AG08395 (cell line): ENCODE measurements at regions not wholly inside any gene's neighbourhood (a gene's known extent, or its start where the extent isn't known, plus 50 kb on each side); places are given as distances from the start of the nearest gene placed in this dataset.

Experiments
- DNase-seq: peaks from one replicate; pipeline ENCODE4 v3.0.0; 2012; ENCODE audit warnings: mixed read lengths, low spot score

DNA sequence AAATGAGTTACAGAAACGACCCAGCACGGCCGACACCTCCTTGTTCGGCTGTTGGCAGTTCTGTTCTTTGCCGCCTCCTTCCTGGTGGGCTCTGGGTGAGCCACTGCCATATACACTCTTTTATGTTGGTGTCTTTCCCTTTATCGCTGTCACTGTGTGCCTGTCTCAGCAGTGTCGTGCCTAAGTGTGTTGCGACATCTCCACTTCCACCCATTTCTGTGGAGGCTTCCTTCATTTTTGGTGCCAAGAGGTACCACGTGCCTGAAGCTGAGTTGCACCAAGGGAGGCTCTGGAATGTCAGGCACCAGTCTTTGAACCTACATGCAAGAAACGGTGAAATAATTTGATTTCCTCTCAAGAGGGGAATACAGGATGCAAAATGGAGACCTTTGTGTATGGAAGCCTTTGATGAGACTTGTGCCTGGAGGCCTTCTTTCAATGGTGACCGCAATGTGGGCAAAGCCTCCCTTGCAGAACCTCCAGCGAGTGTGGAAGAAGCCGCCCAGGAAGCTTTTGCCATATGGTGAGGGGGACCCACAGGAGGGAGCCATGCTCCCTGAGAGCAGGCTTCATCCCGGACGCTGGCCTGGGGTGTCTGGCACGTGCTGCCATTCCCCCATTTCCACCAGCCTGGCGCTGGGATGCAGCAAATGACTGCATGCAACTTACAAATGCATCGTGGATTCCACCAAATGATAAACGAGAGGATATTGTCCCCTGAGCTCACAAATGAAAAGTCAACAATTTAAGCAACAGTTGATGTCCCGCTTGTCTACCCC, 136.2 kb downstream of the TEX29 start:
- no peak for DNase-seq

DNA sequence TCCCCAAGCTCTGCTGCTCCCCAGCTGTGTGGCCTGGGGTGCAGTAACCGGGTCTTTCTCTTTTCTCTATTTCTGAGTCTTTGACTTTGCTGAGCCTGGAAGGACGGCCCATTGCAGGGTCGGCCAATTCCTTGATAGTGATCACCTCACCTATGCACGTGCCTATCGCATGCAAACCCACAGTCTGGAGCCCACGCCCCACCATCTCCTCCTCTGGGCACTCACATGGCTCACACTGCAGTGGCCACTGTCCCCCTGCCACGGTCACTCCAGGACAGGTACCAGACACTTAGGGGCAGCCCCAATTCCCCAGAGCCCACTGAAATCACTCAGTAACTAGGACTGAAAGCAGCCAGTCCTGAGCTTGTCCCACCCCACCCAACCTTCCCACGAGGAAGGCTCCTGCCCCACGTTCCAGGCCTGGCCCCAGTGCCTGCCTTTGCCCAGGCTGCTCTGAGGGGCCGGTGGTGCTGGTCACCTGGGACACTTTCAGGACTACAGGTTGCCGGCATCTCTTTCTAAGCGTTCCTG, 137.6 kb downstream of the TEX29 start:
- no peak for DNase-seq

DNA sequence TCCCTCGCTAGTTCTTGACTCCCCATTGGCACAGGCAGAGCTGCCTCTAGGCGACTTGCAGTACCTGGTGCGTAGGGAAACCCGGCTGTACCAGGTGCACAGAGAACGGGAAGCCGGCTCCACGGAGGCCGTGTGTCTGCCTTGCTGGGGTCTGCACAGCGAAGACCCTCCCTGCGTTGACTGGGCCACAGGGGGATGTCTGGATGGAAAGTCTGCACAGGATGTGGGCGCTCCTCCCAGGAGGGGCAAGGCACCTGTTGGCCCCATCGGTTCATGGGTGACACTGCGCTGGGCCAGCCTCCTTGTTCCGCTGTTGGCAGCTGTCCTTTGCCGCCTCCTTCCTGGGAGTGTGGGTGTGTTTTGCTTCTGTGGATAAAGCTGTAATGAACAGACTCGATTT, 138.3 kb downstream of the TEX29 start:
- DNase-seq, result no peak

DNA sequence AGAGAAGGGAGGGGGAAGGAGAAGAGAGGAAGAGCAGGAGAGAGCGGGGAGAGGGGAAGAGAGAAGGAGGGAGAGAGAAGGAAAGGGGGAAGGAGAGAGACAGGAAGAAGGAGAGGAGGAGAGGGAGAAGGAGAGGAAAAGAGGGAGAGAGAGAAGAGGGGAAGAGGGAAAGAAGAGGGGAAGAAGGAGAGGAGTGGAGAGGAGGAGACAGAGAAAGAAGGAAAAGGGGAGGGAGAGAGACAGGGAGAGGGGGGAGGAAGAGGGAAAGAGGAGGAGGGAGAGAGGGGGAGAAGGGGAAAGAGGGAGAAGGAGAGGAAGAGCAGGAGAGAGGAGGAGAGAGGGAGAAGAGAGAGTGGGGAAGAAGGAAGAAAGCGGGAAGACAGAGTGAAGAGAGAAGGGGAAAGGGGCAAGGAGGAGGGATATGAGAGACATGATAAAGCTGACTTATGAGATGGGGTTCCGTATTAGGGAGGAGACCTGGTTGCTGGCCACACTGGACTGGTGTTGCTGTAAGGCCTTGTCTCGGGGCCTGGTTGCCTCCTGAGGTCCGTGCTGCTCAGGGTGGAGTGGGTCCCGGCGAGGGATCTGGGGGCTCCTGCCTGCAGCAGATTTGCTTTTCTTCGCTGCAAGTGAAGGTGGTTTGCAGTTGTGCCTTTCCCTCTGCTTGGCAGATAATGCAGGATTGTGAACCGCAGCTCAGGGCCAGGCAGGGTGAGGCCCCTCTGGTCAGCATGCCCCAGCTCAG, 139.5 kb downstream of the TEX29 start:
- DNase-seq, result no peak

DNA sequence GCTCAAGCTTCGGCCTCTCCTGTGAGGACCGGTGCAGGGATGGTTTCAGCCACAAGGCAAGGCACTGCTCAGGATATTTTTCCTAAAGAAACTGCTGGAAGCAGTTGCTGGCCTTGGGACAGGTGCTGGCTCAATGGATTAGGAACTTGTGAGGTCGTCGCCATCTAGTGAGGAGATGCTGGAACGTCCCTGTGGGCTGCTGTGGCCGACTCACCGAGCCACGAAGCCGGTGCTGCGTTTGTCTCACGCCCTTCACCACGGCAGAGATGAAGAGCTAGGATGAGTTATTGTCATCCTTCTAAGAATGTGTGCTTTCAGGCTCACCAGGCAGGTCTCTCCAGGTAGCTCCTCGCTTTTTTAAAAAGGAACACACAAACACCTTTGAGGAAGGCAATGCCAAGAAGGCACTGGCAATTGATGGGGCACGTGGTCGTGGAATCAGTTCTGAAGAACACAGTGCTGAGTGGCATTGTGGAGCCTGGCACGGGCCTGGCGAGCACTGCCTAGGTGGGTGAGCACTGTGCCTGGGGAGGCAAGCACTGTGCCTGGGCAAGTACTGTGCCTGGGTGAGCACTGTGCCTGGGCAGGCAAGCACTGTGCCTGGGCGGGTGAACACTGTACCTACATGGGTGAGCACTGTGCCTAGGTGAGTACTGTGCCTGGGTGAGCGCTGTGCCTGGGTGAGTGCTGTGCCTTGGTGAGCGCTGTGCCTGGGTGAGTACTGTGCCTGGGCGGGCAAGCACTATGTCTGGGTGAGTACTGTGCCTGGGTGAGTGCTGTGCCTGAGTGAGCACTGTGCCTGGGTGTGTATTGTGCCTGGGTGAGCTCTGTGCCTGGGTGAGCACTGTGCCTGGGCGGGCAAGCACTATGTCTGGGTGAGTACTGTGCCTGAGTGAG, 140.4 kb downstream of the TEX29 start:
- peak; percentile 33 for DNase-seq

DNA sequence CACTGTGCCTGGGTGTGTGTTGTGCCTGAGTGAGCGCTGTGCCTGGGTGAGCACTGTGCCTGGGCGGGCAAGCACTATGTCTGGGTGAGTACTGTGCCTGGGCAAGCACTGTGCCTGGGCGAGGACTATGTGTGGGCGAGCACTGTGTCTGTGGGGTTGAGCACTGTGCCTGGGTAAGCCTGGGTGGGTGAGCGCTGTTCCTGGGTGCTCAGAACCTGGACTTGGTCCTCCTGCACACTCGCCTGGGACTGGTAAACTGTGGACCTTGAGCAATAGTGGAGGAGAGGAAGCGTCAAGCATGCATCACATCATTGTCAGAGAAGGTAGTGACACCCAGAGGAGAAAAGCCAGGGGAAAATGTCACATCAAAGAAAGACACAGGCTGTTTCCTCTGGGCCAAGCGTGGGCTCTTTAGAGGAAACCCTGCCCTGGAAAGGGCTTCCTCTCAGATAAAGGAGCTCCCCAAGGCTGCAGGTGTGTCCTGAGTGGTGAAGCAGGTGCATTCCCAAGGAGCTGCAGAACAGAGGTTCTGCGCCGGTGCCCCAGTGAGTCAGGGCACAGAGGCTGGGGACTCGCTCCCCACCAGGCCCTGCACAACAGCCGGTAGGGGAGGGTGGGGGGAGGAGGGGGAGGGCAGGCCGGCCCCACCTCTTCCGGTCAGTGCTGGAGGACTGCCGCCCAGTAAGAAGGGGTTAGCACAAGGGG, 141.2 kb downstream of the TEX29 start:
- DNase-seq, result no peak

DNA sequence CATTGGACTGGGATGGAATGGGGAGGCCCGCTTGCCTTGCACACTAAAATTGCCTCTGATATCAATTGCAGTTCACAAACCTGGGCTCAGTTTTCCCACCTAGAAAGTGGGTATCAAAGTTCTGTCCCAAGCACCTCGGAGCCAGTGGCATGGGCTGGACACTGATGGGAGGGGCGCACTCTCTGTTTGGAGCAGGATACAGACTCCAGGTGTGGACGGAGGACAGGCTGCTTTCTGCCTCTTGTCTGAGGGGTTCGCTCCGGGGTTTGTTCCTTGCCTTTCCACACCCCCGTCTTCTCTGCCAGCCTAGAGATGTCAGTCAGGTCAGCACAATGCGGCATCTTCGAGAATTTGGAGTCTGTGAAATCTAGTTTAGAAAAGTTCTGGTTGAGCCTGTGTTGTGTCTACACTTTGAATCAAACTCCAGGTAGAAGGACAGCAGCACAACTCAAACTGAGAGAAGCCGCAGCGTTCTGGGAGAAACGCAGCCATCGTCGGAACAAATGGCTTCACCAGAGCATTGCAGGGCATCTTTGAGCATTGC, 141.9 kb downstream of the TEX29 start:
- no peak for DNase-seq

DNA sequence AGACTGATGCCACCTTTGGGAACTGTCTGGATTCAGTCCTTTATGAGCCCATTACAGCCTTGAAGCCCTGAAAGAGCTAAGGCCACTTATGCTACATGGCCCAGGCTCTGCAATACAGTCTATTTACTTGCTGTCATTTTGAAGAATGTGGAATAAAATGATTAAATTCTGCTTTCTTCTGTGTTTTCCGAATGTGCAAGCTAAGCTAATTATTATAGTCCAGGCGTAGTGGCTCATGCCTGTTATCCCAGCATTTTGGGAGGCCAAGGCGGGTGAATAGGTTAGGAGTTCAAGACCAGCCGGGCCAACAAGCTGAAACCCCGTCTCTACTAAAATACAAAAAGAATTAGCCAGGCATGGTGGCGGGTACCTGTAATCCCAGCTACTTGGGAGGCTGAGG, 142.5 kb downstream of the TEX29 start:
- DNase-seq, result no peak

DNA sequence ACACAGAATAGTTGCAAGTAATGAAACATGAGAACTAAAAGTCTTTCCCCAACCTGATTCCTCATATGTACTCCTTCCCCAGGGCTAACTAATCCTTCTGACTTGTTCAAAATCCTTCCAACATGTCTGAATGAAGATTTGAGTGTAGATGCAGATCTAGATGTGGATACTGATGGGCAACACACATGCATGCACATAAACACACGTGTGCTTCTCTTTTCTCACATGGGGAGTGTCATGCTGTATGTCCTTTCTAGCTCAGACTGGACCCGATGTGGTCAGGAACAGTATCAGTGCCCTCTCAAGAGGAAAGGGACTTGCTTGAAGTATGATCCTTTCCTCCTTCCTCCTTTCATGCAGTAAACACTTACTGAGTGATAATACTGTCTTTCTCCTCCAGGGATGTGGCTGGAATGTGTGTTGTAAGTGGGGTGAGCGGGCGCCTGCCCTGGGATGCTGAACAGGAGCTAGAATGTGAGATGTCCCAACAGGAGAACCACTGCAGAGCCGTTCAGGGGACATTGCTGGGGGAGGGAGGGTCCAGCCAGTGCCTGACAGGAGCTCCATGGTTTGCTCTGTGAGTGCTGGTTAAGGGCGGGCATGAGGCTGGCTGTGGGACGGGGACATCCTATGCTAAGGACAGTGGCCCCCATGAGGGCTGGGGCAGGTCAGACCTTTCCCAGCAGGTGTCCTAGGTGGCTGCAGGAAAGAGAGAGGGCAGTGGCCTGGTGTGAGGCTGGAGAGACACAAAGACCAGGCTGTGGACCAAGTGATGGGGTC, 146.9 kb downstream of the TEX29 start:
- DNase-seq, result no peak

DNA sequence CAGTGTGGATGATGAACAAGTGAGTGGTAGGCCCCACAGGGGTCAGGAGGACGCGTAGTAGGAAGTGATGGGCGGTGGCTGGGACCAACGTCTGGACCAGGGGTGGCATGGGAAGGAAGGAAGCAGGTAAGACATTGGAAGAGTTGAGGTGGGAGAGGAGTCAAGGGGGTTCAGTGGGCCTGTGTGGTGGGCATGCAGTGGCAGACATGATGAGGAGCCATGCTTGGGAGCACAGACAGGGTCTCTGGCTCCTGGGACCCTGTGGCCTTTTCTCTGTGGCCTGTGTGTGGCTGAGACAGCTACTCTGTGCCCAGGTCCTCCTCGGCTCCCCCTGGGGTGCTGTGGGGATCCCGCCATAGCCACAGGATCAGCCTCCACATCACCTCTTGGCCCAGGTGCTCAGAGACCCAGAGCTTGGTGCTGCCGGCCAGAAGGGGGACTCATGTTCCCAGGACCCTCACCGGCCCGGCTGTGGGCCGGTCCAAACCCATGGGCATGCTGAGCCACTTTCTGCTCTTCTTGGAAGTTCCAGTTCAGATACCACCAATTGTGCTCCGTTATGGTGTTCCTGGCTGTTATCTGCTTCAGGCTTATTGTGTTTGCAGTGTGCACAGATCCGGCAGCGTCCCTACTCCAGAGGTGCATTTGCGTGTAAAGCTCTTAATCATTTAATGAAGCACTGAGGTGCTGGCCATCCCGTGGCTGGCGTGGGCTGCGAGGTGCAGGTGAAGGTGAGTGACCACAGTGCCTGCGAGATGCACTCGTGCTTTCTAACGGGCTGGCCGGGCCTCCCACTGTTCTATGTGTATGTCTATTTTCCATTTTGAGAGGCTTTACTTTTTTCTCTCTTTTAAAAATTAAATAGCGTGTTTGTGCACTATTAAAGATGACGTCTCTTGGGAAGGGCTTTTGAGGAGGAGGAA, 147.9 kb downstream of the TEX29 start:
- DNase-seq, result no peak

DNA sequence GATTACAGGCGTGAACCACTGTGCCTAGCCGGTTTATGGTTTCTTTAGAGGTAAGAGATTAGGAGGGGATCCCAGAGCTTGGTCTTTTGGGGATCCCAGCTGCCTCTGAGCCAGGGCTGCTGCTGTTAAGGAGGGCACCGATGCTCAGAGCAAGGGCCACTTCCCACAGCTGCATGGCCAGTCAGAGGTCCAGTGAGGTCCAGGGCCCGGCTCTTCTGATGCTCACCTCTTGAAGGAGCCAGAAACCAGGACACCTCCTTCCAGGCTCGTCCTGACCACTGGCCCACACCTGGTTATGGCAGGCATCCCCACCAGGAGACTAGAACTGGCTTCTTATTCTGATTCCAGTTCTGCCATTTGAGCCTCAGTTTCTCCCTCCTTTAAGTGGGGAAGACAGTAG, 149.0 kb downstream of the TEX29 start:
- no peak for DNase-seq

DNA sequence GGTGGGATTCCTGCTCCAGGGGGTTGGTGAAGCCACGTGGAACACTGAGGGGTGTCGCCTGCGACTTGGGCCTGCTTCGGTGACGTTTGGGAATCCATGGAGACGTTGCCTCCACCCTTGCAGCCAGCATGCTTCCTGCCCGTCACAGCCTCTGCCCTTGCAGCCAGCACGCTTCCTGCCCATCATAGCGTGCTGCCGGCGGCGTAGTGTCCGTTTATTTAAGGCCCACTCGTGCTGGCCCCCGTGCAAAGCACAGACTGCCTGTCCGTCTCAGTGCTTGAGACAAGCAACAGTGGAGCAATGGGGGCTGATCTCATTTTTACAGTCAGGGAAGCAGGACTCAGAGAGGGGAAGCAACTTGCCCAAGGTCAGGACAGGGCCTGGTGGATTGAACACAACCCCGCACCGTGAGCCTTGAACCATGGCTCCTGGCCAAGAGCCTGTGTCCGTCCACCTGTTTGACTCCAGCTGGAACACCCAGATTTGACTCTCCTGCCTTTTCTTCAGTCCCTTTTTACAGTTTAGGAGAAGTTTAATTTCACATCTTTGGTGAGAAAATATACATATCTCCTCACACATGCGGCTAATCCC, 149.6 kb downstream of the TEX29 start:
- no peak for DNase-seq

DNA sequence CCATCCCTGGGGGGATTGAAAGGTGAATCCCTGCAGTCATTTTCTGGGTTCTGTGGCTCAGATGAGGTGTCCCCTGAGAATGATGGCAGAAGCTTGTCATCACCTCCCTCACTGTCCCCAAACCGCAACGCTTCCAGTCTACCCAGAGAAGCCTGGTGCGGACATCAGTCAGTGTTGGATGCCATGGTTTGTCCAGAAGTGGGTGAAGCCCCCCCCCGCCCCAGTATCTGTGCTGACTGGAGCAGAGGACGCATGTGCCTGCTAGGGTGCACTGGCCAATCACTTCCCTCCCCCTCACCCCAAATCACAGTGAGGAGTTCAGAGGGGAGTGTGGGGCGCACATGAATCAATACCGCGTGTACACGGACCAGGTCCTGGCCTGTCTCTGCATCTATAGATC, 150.5 kb downstream of the TEX29 start:
- no peak for DNase-seq

DNA sequence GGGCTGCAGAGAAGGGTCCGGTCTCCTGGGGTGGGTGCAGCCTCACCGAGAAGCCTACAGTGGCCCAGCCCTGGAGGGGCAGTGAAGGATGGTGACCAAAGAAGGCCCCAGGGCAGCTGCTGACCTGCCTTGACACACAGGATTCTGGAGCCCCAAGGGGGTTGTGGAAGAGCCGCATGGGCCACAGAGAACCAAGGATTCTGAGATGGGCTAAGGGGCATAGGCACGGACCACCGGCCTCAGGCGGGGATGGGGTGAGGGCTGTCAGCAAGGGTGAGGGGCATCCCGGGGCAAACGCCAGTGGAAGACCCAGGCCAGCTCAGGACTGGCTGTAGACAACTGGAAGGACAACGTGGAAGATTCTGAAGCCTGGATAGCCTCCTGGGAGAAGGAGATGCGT, 151.6 kb downstream of the TEX29 start:
- no peak for DNase-seq

DNA sequence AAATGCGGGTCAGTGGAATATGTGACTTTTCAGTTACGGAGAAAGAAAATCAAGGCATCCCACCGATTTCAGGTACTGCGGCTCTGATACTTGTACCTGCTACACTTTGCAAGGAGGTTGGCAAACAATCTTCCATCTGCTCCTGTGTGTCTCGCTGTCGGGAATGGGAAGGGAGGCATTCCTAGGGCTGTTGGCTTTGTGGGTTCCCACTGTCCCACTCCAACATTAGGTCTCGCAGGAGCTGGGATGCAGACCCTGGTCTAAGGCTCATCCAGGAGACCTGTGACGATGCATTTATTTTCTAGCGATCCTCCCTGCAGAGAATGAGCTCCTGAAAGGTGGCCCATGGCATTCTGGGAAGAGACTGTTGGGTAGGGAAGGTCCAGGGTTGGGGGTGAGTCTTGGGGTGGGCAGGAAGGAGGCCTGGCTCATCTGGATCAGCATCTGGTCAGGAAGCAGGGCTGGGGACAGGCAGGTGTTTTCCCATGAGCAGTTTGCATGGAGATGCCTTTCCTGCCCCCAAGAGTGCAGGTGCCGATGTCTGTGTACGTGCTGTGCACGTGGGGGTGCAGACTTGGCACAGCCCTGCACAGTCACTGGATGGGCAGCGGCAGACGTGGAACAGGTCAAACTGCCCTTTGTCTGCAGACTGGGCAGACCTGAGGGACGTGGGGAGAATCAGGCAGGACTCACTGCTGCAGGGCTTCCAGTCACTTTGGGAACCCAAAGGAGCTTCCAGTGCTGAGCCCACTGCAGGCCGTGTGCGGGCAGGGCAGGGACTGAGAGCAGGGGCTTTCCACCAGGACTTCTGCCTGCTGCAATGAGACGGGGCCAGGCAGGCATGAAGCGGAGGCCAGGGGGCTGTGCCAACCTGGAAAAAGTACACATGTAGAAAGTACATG, 152.4 kb downstream of the TEX29 start:
- DNase-seq, result no peak

DNA sequence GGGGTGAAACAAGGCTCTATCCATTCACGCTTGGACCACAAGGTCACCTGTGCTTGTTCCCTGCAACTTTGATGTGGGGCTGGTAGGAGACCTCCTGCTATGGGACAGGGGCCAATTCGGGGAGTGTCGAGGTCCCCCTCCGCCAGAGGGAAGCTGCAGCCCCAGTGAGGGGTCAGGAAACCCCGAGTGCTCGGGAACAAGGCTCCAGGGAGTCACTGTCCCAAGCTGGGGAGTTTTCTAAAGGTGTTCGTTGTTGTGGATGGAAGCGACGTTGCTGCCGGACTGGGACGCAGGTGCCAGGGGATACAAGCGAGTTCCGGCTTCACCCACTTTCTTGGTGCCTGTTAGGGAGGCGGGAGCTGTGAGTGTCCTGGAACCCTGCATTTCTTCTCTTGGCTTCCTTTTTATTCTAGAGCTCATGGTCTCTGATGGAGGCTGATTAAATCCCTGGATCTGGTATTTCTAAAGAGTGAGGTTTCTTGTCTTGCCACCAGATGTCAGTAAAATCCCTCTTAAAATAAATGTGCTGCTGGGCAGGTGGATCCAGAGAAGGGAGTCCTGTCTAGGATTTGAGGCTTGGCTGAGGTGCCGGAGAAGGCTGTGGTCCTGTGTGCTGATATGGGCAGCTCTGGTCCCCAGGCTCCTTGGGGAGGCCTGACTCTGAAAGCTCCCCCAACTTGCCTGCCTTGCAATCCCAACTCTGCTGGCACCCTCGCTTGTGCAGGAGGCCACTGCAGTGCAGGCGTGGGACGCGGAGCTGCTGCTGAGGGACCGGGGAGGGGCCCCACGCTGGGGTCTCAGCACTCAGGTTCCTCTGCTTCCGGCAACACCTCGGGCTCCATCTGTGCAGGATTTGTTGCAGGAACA, 153.9 kb downstream of the TEX29 start:
- DNase-seq, result peak; percentile 77

DNA sequence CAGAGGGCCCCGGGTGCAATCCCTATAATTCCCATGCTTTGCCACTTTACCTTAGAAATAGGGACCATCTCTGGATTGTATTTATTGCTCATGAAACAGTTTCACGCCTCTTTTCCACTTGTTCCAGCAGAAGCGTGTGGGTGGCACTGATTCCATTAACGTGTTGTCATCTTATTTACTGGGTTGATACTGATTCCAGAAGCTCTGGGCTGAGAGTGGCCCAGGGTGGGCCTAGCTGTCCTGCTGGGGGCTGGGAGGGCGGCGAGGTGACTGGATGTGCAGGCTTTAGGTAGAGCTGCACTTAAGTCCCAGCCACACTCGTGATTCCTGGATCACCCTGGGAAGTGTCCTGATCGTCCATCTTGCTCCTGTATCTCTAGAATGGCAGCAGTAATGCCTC, 155.0 kb downstream of the TEX29 start:
- no peak for DNase-seq
